ENCODE measurements at regions not wholly inside any gene's neighbourhood (a gene's known extent, or its start where the extent isn't known, plus 50 kb on each side); places are given as distances from the start of the nearest gene placed in this dataset.

DNA sequence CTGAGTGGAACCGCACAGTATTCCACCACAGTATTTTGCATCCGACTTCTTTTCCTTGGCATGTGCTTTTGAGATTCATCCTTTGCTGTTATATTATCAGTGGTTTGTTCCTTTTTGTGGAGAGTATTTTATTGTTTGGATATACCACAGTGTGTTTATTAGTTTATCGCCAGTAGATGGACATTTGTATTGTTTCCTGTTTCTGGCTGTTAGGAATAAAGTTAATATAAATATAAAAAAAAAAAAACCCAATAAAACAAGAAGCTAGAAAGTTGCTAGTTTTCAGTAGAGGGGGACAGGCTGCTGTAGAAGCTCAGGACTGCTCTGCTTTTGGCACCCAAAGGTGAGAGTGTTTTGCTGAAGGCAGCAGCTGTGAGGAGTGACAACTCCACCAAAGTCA lies 62.0 kb upstream of the EEA1 start:
- ATAC-seq (ENCODE audit: low read depth) (no peak), DNase-seq (ENCODE audit: low spot score) (no peak)
- Histone ChIP-seq H3K4me3 (ENCODE audit: severe bottlenecking) (no peak overlapping the region), H3K4me1 (ENCODE audit: insufficient read depth, poor library complexity, severe bottlenecking) (peaks cover 3% of the 10 kb centered on the region), H3K9me3 (ENCODE audit: severe bottlenecking) (no peaks in the 10 kb centered on the region), H3K36me3 (ENCODE audit: low read depth) (no peaks in the 10 kb centered on the region), H3K27ac (ENCODE audit: poor library complexity, severe bottlenecking) (no peak overlapping the region), H3K27me3 (ENCODE audit: insufficient read depth, poor library complexity, severe bottlenecking) (no peaks in the 10 kb centered on the region)
- TF ChIP-seq, protein P1, sequence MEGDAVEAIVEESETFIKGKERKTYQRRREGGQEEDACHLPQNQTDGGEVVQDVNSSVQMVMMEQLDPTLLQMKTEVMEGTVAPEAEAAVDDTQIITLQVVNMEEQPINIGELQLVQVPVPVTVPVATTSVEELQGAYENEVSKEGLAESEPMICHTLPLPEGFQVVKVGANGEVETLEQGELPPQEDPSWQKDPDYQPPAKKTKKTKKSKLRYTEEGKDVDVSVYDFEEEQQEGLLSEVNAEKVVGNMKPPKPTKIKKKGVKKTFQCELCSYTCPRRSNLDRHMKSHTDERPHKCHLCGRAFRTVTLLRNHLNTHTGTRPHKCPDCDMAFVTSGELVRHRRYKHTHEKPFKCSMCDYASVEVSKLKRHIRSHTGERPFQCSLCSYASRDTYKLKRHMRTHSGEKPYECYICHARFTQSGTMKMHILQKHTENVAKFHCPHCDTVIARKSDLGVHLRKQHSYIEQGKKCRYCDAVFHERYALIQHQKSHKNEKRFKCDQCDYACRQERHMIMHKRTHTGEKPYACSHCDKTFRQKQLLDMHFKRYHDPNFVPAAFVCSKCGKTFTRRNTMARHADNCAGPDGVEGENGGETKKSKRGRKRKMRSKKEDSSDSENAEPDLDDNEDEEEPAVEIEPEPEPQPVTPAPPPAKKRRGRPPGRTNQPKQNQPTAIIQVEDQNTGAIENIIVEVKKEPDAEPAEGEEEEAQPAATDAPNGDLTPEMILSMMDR (IDR thresholded peaks at IDR 0.05; ENCODE audit: poor library complexity, severe bottlenecking): no peak

- no peaks in the 10 kb centered on the region for H3K27me3 ChIP-seq (ENCODE audit: insufficient read depth, poor library complexity, severe bottlenecking)
- no peak for ATAC-seq (ENCODE audit: low read depth)
- H3K36me3 ChIP-seq (ENCODE audit: low read depth): no peaks in the 10 kb centered on the region
- H3K27ac ChIP-seq (ENCODE audit: poor library complexity, severe bottlenecking): no peak overlapping the region
- no peaks in the 10 kb centered on the region for H3K9me3 ChIP-seq (ENCODE audit: severe bottlenecking)
- DNase-seq (ENCODE audit: low spot score): no peak
- no peak overlapping the region for H3K4me3 ChIP-seq (ENCODE audit: severe bottlenecking)
- TF ChIP-seq, protein P1 (IDR thresholded peaks at IDR 0.05; ENCODE audit: poor library complexity, severe bottlenecking): no peak
- H3K4me1 ChIP-seq (ENCODE audit: insufficient read depth, poor library complexity, severe bottlenecking): peaks cover 3% of the 10 kb centered on the region
Observed at GRCh38 chr12:92992041-92992440, 62.9 kb upstream of the EEA1 start.

DNA sequence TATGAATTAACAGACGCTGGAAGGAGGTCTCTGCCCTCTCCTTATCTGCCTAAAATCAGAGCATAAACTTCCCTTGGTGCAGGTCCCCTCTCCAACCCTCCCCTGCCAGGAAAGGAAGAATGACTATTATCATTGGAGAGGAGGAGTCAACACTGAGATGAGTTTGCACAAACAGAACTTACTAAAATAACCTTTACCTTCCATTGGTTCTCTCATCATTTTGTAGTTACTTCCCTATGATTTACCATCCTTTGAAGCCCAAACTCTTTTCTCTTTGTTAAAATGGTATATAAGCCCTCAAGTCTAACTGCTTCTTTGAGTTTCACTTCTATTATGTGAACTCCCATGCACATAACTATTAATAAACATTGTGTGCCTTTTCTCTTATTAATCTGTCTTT lies 64.2 kb upstream of the EEA1 start:
- ATAC-seq (ENCODE audit: low read depth) (no peak), DNase-seq (ENCODE audit: low spot score) (no peak)
- Histone ChIP-seq H3K4me1 (ENCODE audit: insufficient read depth, poor library complexity, severe bottlenecking) (no peaks in the 10 kb centered on the region), H3K27ac (ENCODE audit: poor library complexity, severe bottlenecking) (no peak overlapping the region), H3K4me3 (ENCODE audit: severe bottlenecking) (no peak overlapping the region), H3K9me3 (ENCODE audit: severe bottlenecking) (no peaks in the 10 kb centered on the region), H3K36me3 (ENCODE audit: low read depth) (no peaks in the 10 kb centered on the region), H3K27me3 (ENCODE audit: insufficient read depth, poor library complexity, severe bottlenecking) (no peaks in the 10 kb centered on the region)
- TF ChIP-seq, protein P1 (IDR thresholded peaks at IDR 0.05; ENCODE audit: poor library complexity, severe bottlenecking): no peak

DNA sequence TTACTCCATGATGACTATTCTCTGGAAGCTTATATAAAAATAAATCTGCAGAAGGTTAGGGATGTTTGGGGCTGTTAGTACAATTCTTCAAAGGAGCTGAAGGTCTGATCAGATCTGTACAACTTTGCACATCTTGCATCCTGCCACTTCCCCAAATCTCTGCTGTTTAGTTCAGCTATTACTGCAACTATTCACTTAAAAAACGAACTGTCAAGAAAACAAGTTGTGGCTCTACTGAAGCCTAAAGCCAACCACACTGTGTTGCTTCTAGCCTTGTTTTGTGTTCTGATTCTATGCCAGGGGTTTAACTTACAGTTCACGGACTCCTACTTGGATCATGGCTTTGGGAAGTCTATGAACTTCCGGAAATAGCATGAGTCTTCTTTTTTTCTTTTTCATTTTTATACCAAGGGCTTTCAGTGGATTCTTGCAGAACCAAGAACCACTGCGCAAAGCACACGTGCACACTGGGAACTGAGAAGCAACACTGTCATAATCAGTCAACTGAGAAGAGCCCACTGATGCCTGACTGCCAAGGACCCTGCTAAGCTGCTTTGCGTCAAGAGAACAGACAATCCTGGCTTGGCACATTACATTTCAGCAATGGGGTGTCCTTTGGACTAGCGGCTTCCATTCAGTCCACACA lies 66.3 kb upstream of the EEA1 start:
- Histone ChIP-seq H3K27me3 (ENCODE audit: insufficient read depth, poor library complexity, severe bottlenecking) (no peaks in the 10 kb centered on the region), H3K27ac (ENCODE audit: poor library complexity, severe bottlenecking) (no peak overlapping the region), H3K4me1 (ENCODE audit: insufficient read depth, poor library complexity, severe bottlenecking) (peaks cover 5% of the 10 kb centered on the region), H3K4me3 (ENCODE audit: severe bottlenecking) (no peak overlapping the region), H3K36me3 (ENCODE audit: low read depth) (no peaks in the 10 kb centered on the region), H3K9me3 (ENCODE audit: severe bottlenecking) (no peaks in the 10 kb centered on the region)
- DNase-seq (ENCODE audit: low spot score) (no peak), ATAC-seq (ENCODE audit: low read depth) (no peak)
- TF ChIP-seq, protein P1 (IDR thresholded peaks at IDR 0.05; ENCODE audit: poor library complexity, severe bottlenecking): no peak

DNA sequence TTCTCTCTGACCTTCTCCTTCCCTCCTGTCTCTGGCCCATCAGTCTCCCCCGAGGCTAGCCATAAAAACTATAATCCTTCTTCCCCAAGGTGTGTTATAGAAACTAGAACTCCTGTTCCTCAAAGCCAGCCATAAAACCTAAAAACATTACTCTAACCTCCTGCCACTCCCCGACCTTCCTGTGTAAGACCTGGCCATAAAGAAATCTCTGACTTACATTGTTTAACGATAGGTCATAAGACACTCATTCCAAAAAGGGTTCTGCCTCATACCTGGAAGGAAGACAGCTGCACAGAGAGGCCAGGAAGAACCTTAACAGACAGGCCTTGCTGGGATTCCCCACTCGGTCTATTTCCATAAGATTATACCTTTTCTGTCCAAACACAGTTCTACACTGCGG lies 70.9 kb upstream of the EEA1 start:
- ATAC-seq (ENCODE audit: low read depth): peak; percentile 89
- no peaks in the 10 kb centered on the region for H3K27me3 ChIP-seq (ENCODE audit: insufficient read depth, poor library complexity, severe bottlenecking)
- peaks cover 2% of the 10 kb centered on the region for H3K9me3 ChIP-seq (ENCODE audit: severe bottlenecking)

More for the DNA sequence above, 70.9 kb upstream of the EEA1 start:
- no peak for DNase-seq (ENCODE audit: low spot score)
- peak overlapping the region; percentile 20 for H3K27ac ChIP-seq (ENCODE audit: poor library complexity, severe bottlenecking)
- no peak overlapping the region for H3K4me3 ChIP-seq (ENCODE audit: severe bottlenecking)
- peaks cover 11% of the 10 kb centered on the region for H3K4me1 ChIP-seq (ENCODE audit: insufficient read depth, poor library complexity, severe bottlenecking)
- no peaks in the 10 kb centered on the region for H3K36me3 ChIP-seq (ENCODE audit: low read depth)
- TF ChIP-seq, protein P1 (IDR thresholded peaks at IDR 0.05; ENCODE audit: poor library complexity, severe bottlenecking): no peak
